ENCODE measurements at regions not wholly inside any gene's neighbourhood (a gene's known extent, or its start where the extent isn't known, plus 50 kb on each side); places are given as distances from the start of the nearest gene placed in this dataset.

DNA sequence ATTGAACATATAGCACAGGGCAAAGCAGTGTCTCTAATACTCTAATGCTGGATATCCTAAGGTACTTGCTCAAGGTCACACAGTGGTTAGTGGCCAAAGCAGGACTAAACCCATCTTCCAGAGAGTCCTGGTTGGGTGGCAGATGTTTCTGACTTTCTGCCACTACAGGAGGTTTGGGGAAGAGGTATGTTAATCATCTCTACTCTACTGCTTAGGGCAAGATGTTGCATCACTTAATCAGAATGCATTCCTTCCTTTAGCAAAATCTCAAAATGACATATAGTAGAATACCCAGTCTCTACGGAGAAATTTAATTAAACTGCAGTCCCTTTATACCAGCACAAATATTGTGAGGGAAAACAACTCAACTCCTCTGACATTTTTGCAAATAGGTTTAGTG, 190.7 kb upstream of the FAM241A start:
- no peaks in the 10 kb centered on the region for H3K36me3 ChIP-seq (ENCODE audit: low read length)
- no peaks in the 10 kb centered on the region for H3K79me2 ChIP-seq (ENCODE audit: insufficient read depth, low read length)
- H3F3A ChIP-seq (ENCODE audit: insufficient read depth) = no peaks in the 10 kb centered on the region
- no peak overlapping the region for H3K27ac ChIP-seq (ENCODE audit: low read depth, low read length)
- H2AFZ ChIP-seq (ENCODE audit: low read depth, low read length, severe bottlenecking) = no peak overlapping the region
- TF ChIP-seq, protein P1, sequence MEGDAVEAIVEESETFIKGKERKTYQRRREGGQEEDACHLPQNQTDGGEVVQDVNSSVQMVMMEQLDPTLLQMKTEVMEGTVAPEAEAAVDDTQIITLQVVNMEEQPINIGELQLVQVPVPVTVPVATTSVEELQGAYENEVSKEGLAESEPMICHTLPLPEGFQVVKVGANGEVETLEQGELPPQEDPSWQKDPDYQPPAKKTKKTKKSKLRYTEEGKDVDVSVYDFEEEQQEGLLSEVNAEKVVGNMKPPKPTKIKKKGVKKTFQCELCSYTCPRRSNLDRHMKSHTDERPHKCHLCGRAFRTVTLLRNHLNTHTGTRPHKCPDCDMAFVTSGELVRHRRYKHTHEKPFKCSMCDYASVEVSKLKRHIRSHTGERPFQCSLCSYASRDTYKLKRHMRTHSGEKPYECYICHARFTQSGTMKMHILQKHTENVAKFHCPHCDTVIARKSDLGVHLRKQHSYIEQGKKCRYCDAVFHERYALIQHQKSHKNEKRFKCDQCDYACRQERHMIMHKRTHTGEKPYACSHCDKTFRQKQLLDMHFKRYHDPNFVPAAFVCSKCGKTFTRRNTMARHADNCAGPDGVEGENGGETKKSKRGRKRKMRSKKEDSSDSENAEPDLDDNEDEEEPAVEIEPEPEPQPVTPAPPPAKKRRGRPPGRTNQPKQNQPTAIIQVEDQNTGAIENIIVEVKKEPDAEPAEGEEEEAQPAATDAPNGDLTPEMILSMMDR (IDR thresholded peaks at IDR 0.05; ENCODE audit: insufficient read depth, low read length, poor library complexity, severe bottlenecking) = no peak
- TF ChIP-seq EZH2phosphoT487 (conservative IDR thresholded peaks at IDR 0.05; ENCODE audit: low read length) = no peak
- no peaks in the 10 kb centered on the region for H3K27me3 ChIP-seq (ENCODE audit: low read length)
- no peak overlapping the region for H3K4me2 ChIP-seq (ENCODE audit: low read depth, low read length, poor library complexity, severe bottlenecking)
- no peaks in the 10 kb centered on the region for H4K20me1 ChIP-seq (ENCODE audit: low read depth, low read length)
- H3K9me3 ChIP-seq (ENCODE audit: insufficient read depth, low read length) = no peaks in the 10 kb centered on the region
- no peak overlapping the region for H3K9ac ChIP-seq (ENCODE audit: low read length)
- no peak overlapping the region for H3K4me3 ChIP-seq (ENCODE audit: insufficient read depth, low read length, poor library complexity, severe bottlenecking)
- H3K9me2 ChIP-seq (replicated peaks; ENCODE audit: insufficient read depth, low read length) = no peaks in the 10 kb centered on the region

- Histone ChIP-seq H3K4me2 (ENCODE audit: low read depth, low read length, poor library complexity, severe bottlenecking) (no peak overlapping the region), H3K9me2 (replicated peaks; ENCODE audit: insufficient read depth, low read length) (no peaks in the 10 kb centered on the region), H3K36me3 (ENCODE audit: low read length) (no peaks in the 10 kb centered on the region), H3F3A (ENCODE audit: insufficient read depth) (no peaks in the 10 kb centered on the region), H3K27me3 (ENCODE audit: low read length) (no peaks in the 10 kb centered on the region), H4K20me1 (ENCODE audit: low read depth, low read length) (no peaks in the 10 kb centered on the region), H3K9ac (ENCODE audit: low read length) (no peak overlapping the region), H2AFZ (ENCODE audit: low read depth, low read length, severe bottlenecking) (no peak overlapping the region), H3K4me3 (ENCODE audit: insufficient read depth, low read length, poor library complexity, severe bottlenecking) (no peak overlapping the region), H3K79me2 (ENCODE audit: insufficient read depth, low read length) (no peaks in the 10 kb centered on the region), H3K27ac (ENCODE audit: low read depth, low read length) (no peak overlapping the region), H3K9me3 (ENCODE audit: insufficient read depth, low read length) (no peaks in the 10 kb centered on the region)
- TF ChIP-seq, protein P1 (IDR thresholded peaks at IDR 0.05; ENCODE audit: insufficient read depth, low read length, poor library complexity, severe bottlenecking) = no peak
- TF ChIP-seq EZH2phosphoT487 (conservative IDR thresholded peaks at IDR 0.05; ENCODE audit: low read length) = no peak
These were observed 190.3 kb upstream of the FAM241A start for GRCh38 chr4:111955001-111955400.

GRCh38 chr4:111957116-111957515, 188.1 kb upstream of the FAM241A start:
- no peak overlapping the region for H3K4me2 ChIP-seq (ENCODE audit: low read depth, low read length, poor library complexity, severe bottlenecking)

More at GRCh38 chr4:111957116-111957515, 188.1 kb upstream of the FAM241A start:
- no peak overlapping the region for H3K9ac ChIP-seq (ENCODE audit: low read length)
- TF ChIP-seq EZH2phosphoT487 (conservative IDR thresholded peaks at IDR 0.05; ENCODE audit: low read length) = no peak
- TF ChIP-seq, protein P1 (IDR thresholded peaks at IDR 0.05; ENCODE audit: insufficient read depth, low read length, poor library complexity, severe bottlenecking) = no peak
- no peaks in the 10 kb centered on the region for H3K9me3 ChIP-seq (ENCODE audit: insufficient read depth, low read length)
- H3K9me2 ChIP-seq (replicated peaks; ENCODE audit: insufficient read depth, low read length) = no peaks in the 10 kb centered on the region
- no peaks in the 10 kb centered on the region for H3K79me2 ChIP-seq (ENCODE audit: insufficient read depth, low read length)
- no peaks in the 10 kb centered on the region for H3K36me3 ChIP-seq (ENCODE audit: low read length)
- H3K27ac ChIP-seq (ENCODE audit: low read depth, low read length) = no peak overlapping the region
- H3F3A ChIP-seq (ENCODE audit: insufficient read depth) = no peaks in the 10 kb centered on the region
- no peak overlapping the region for H2AFZ ChIP-seq (ENCODE audit: low read depth, low read length, severe bottlenecking)
- H3K27me3 ChIP-seq (ENCODE audit: low read length) = no peaks in the 10 kb centered on the region
- H4K20me1 ChIP-seq (ENCODE audit: low read depth, low read length) = no peaks in the 10 kb centered on the region
- no peak overlapping the region for H3K4me3 ChIP-seq (ENCODE audit: insufficient read depth, low read length, poor library complexity, severe bottlenecking)
